Effector memory CD8-positive, alpha-beta T cell (primary cell): ENCODE measurements at regions not wholly inside any gene's neighbourhood (a gene's known extent, or its start where the extent isn't known, plus 50 kb on each side); places are given as distances from the start of the nearest gene placed in this dataset.

ENCODE experiments used
- ATAC-seq: fragments of 150-1000 bp; cut with Tn5 transposase; replicated peaks from 2 replicates; pipeline ENCODE4 v1.10.0; 2021; ENCODE audit warnings: mild to moderate bottlenecking, moderate library complexity
- DNase-seq, 3 experiments: peaks; one replicate each; pipeline ENCODE4 v3.0.0; 2021
- H3K27ac Mint-ChIP-seq, 2 donors: one replicate each; pipeline ENCODE4 v1.8.0; 2022; ENCODE audit warnings: mild to moderate bottlenecking in 2 of 2, mixed read lengths in 2 of 2, moderate library complexity in 2 of 2
- H3K27me3 Mint-ChIP-seq, 2 donors: one replicate each; pipeline ENCODE4 v1.8.0; 2022; ENCODE audit warnings: mixed read lengths in 2 of 2
- H3K36me3 Mint-ChIP-seq: one replicate; pipeline ENCODE4 v1.8.0; 2022; ENCODE audit warnings: mild to moderate bottlenecking, moderate library complexity, mixed read lengths; ENCODE audit not compliant: insufficient read depth
- H3K4me1 Mint-ChIP-seq, 2 donors: one replicate each; pipeline ENCODE4 v1.8.0; 2022; ENCODE audit warnings: low read depth in 2 of 2, mixed read lengths in 2 of 2
- H3K4me3 Mint-ChIP-seq, 2 donors: one replicate each; pipeline ENCODE4 v1.8.0; 2022; ENCODE audit warnings: mild to moderate bottlenecking in 2 of 2, mixed read lengths in 2 of 2, moderate library complexity in 2 of 2
- H3K9me3 Mint-ChIP-seq, 2 donors: one replicate each; pipeline ENCODE4 v1.8.0; 2022; ENCODE audit warnings: mixed read lengths in 2 of 2

DNA sequence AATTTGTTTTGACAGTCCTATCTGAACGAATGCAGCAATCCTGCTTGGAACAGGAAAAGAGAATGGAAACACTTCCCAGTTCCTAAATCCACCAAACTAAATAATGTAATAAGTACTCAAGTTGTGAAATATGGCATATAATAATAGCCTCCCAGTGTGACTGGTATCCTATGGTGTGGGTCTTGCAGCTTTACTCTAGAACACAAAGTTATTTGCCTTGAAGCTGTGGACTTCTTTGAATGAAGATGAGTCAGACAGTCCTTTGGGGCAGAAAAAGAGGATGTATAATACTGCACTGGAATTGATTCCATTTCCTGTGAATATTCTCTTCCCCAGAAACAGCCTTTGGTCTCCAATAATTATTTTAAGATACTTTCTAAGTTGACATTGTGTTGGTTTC lies 887.0 kb downstream of the KCNA4 start:
- Mint-ChIP-seq H3K27me3 (no peaks in the 10 kb centered on the region), H3K36me3 (no peaks in the 10 kb centered on the region), H3K4me1 (no peaks in the 10 kb centered on the region), H3K27ac (no peak overlapping the region), H3K4me3 (no peak overlapping the region), H3K9me3 (peaks cover 6 to 16% of the 10 kb centered on the region in 2 donors)
- ATAC-seq (no peak), DNase-seq (no peak)

DNA sequence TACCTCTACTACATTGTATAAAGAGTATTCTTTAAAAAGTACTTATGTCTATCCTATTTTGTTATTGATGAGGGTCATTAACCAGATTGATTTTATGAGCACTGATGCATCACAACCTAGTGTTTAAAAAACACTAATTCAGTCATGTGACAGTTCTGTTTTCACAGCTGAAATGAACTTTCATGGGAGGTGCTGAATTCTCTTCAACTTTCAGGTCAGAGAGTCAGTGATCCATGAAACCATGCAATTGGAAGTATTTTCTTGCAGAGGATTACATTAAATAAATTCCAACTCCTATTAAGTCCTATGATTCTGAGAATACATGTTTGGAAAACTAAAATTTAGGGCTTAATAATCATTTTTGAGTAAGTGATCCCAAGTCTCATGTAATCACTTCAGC lies 889.4 kb downstream of the KCNA4 start:
- Mint-ChIP-seq H3K4me3 (no peak overlapping the region), H3K9me3 (peaks cover 11 to 28% of the 10 kb centered on the region in 2 donors), H3K27me3 (no peaks in the 10 kb centered on the region), H3K27ac (no peak overlapping the region), H3K4me1 (no peaks in the 10 kb centered on the region), H3K36me3 (no peaks in the 10 kb centered on the region)
- DNase-seq (no peak), ATAC-seq (no peak)

DNA sequence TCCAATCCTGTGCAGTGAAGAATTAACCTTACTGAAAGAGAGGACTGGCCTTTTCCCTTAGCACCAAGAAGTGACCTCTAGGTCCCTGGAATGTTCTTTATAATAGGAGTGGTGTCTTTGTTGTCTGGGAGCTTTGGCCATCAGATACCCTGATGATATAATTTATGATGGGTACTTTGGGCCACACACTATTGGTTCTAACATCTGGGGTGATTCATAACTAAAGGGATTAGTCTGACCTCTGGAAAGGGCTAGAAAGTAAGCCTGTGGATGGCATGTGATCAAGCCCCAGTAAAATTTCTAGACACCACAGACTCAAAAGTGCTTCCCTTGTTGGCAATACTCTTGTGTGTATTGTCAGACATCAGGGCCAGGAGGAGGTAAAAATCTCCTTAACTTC lies 891.2 kb downstream of the KCNA4 start:
- Mint-ChIP-seq H3K36me3 (no peaks in the 10 kb centered on the region), H3K27ac (no peak overlapping the region), H3K27me3 (no peaks in the 10 kb centered on the region), H3K9me3 (peaks cover 13 to 24% of the 10 kb centered on the region in 2 donors), H3K4me3 (no peak overlapping the region), H3K4me1 (no peaks in the 10 kb centered on the region)
- DNase-seq (no peak), ATAC-seq (no peak)

DNA sequence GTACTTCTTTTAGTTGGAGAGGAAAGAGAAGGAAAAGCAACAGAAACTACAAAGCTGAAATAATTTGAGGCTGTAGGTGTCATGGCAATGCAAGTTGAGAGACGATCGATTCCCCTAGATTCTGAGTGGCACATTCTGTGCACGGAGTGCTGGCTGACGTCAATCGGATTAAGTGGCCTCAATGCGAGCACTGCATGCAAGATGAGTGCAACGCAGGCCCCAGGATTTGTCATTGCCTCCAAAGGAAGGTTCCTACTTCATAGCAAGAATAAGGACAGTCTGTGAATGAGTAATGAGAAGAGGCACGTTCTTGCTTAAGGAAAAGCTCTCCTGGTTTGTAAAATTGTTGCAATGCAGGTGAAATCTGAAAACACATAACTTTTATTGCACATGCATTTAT lies 892.4 kb downstream of the KCNA4 start:
- no peaks in the 10 kb centered on the region for H3K4me1 Mint-ChIP-seq
- H3K9me3 Mint-ChIP-seq: peaks cover 11 to 18% of the 10 kb centered on the region in 2 donors
- no peaks in the 10 kb centered on the region for H3K36me3 Mint-ChIP-seq
- no peak overlapping the region for H3K4me3 Mint-ChIP-seq
- ATAC-seq (no peak), DNase-seq (no peak)
- no peak overlapping the region for H3K27ac Mint-ChIP-seq
- no peaks in the 10 kb centered on the region for H3K27me3 Mint-ChIP-seq

DNA sequence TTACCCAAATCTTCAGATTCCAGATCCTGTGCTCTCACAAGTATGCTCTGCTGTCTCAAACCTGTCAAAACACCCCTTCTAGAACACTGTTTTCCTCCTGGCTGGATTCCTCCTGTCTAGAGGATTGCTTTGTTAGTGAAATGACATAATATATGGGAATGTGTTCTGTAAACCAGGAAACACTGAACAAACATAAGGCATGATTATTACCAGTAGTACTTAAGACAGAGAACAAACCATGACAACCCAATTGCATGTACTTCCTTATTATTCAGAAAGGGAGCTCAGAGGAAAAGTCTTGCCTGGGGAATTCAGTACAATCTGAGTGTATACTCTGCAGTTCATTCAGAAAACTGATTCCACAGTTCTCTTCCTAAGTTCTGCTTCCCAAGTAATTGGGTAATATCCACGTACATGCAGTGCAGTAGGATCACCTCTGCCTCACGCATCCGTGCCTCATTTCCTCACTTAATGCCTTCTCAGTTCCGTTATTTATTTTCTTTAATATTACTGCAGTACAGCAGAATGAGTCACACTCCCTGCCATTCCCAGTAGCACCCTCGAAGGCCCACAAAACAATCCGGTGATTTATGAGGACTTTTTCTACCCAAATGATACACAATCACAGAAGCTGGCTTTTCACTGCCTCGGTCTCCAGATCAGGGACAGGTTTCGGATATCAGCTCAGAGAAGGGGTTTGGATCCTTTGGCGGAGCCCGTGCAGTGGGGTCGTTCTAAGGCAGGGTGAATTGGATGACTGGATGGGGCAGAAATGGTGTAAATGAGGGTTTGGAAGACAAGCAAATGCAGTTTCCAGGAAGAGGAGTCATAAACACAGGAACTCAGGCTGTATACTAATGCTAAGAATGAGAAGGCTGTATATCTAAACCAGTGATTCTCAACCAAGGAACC lies 896.9 kb downstream of the KCNA4 start:
- DNase-seq (no peak), ATAC-seq (no peak)
- H3K27ac Mint-ChIP-seq: no peak overlapping the region
- H3K4me1 Mint-ChIP-seq: no peaks in the 10 kb centered on the region
- no peaks in the 10 kb centered on the region for H3K36me3 Mint-ChIP-seq
- no peak overlapping the region for H3K4me3 Mint-ChIP-seq
- H3K27me3 Mint-ChIP-seq: no peaks in the 10 kb centered on the region
- H3K9me3 Mint-ChIP-seq: peaks cover 12 to 16% of the 10 kb centered on the region in 2 donors

DNA sequence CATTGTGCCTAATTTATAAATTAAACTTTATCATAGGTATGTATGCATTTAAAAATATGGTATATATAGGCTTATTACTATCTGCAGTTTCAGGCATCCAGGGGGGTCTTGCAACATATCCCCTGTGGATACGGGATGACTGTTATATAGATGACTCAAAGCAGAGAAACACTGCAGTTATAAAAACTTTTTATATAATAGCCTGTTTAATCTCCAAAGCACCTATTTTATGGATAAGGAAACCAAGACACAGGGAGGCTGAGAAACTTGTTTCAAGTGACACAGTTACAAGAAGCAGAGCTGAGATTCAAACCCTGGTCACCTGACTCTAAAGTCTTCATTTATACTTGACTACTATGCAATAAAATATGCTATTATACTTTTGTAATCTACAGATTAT lies 897.7 kb downstream of the KCNA4 start:
- no peak for ATAC-seq
- no peaks in the 10 kb centered on the region for H3K36me3 Mint-ChIP-seq
- no peaks in the 10 kb centered on the region for H3K27me3 Mint-ChIP-seq
- no peak for DNase-seq
- H3K4me3 Mint-ChIP-seq: no peak overlapping the region
- no peaks in the 10 kb centered on the region for H3K4me1 Mint-ChIP-seq
- no peak overlapping the region for H3K27ac Mint-ChIP-seq
- H3K9me3 Mint-ChIP-seq: peaks cover 9 to 14% of the 10 kb centered on the region in 2 donors

DNA sequence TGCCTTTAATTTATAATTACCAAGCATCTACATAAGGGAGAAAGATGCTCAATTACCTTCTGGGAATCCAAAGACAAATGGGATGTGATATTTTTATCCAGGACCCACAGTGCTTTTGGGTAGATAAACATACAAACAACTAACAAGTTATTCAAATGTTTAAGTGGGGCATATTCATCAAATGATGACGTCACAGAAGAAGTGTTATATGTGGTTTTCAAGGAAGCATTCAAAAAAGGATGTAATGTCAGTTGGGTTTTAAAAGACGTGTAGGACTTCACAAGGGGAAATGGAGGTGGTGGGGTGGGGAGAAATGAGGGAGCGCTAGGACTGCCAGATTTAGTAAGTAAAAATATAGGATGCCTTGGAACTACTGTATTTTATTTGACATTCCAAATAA lies 915.9 kb downstream of the KCNA4 start:
- Mint-ChIP-seq H3K27me3 (no peaks in the 10 kb centered on the region), H3K4me3 (no peak overlapping the region), H3K9me3 (peaks cover 0 to 11% of the 10 kb centered on the region in 2 donors), H3K27ac (no peak overlapping the region), H3K36me3 (no peaks in the 10 kb centered on the region), H3K4me1 (no peaks in the 10 kb centered on the region)
- DNase-seq (no peak), ATAC-seq (no peak)

DNA sequence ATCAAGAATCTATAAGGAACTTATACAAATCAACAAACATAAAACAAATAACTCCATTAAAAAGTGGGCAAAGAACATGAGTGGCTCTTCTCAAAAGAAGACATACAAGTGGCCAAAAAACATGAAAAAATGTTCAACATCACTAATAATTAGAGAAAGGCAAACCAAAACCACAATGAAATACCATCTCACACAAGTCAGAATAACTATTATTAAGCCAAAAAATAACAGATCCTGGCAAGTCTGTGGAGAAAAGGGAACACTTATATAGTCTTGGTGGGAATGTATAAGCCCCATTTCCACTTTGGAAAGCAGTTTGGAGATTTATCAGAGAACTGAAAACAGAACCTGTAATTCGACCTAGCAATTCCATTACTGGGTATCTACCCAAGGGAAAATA lies 921.0 kb downstream of the KCNA4 start:
- Mint-ChIP-seq H3K27ac (no peak overlapping the region), H3K27me3 (no peaks in the 10 kb centered on the region), H3K4me1 (no peaks in the 10 kb centered on the region), H3K9me3 (peaks cover 0 to 5% of the 10 kb centered on the region in 2 donors), H3K4me3 (no peak overlapping the region), H3K36me3 (no peaks in the 10 kb centered on the region)
- no peak for DNase-seq
- no peak for ATAC-seq

DNA sequence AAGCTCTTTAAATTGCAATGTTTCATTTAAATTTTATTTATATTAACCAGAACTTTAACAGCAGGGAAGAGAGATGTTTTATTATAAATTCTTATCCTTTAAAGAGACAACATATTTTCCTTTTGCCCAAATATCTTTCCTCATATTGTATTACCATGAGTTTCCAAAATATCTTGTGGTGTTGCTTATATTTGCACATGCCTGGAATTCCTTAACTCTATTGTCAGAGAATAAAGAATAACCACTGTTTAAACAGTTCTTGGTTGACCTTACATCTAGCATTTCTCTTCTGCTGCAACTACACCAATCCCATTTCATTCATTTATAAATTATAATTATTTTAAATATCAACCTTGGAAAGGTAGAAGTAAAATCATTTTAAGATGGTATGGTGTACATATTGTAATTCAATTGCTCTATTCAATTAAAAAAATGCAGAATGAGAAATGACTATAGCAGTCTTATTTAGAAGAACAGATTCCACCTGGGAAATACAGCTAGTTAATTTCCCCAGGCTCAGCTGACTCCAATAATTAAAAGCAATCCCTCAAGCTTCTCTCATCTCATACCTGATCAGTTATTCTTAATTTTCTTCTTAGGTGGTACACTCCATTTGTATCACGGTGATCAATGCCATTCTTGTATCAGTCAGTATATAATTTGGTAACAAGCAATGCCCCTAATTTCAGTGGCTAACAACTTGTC lies 923.3 kb downstream of the KCNA4 start:
- H3K4me3 Mint-ChIP-seq: no peak overlapping the region
- peaks cover 0 to 9% of the 10 kb centered on the region in 2 donors for H3K9me3 Mint-ChIP-seq
- ATAC-seq: no peak
- H3K27me3 Mint-ChIP-seq: no peaks in the 10 kb centered on the region
- H3K36me3 Mint-ChIP-seq: no peaks in the 10 kb centered on the region
- no peaks in the 10 kb centered on the region for H3K4me1 Mint-ChIP-seq
- DNase-seq: no peak
- H3K27ac Mint-ChIP-seq: no peak overlapping the region

DNA sequence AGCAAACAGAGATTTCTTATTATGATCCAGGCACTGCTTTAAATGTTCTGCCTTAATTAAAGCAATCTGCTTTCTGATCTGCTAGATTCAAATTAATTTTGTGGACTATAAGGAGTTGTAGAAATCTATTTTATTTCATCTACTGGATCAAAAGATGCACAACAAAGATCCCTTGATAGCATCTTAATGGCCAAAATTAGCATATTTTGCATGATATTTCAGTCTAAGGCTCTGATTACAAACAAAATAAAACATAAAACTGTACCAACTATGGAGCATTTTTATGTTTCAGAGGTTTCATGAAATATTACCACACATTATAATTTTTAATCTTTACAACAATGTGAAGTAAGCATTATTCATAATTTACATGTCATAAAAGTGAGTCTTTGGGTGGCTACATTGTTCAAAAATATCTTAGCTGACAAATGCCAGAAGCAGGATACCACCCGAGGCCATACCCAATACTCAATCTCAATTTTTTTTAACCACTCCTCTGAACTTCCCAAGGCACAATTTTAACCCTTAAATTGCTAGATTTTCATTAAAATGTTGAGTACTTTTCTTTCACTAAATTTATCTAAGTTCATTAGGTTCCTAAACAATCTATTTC lies 929.5 kb downstream of the KCNA4 start:
- Mint-ChIP-seq H3K27me3 (no peaks in the 10 kb centered on the region), H3K4me1 (no peaks in the 10 kb centered on the region), H3K4me3 (no peak overlapping the region), H3K9me3 (peaks cover 14 to 17% of the 10 kb centered on the region in 2 donors), H3K36me3 (no peaks in the 10 kb centered on the region), H3K27ac (no peak overlapping the region)
- no peak for ATAC-seq
- DNase-seq: no peak

DNA sequence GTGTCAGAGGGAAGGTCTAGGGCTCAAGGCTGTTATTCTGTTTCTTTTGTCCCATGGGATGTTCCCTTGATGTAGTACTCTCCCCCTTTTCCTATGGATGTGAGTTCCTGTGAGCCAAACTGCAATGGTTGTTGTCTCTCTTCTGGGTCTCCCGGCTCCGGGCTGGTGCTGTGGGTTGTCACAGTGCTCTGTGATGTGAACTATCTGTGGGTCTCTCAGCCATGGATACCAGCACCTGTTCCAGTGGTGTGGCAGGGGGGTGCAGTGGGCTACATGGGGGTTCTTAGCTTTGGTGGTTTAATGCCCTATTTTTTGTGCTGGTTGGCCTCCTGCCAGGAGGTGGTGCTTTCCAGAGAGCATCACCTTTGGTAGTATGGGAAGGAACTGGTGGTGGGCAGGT lies 941.1 kb downstream of the KCNA4 start:
- ATAC-seq (no peak), DNase-seq (no peak)
- peaks cover 14 to 15% of the 10 kb centered on the region in 2 donors for H3K9me3 Mint-ChIP-seq
- no peaks in the 10 kb centered on the region for H3K4me1 Mint-ChIP-seq
- H3K27me3 Mint-ChIP-seq: no peaks in the 10 kb centered on the region
- H3K4me3 Mint-ChIP-seq: no peak overlapping the region
- no peak overlapping the region for H3K27ac Mint-ChIP-seq
- no peaks in the 10 kb centered on the region for H3K36me3 Mint-ChIP-seq

DNA sequence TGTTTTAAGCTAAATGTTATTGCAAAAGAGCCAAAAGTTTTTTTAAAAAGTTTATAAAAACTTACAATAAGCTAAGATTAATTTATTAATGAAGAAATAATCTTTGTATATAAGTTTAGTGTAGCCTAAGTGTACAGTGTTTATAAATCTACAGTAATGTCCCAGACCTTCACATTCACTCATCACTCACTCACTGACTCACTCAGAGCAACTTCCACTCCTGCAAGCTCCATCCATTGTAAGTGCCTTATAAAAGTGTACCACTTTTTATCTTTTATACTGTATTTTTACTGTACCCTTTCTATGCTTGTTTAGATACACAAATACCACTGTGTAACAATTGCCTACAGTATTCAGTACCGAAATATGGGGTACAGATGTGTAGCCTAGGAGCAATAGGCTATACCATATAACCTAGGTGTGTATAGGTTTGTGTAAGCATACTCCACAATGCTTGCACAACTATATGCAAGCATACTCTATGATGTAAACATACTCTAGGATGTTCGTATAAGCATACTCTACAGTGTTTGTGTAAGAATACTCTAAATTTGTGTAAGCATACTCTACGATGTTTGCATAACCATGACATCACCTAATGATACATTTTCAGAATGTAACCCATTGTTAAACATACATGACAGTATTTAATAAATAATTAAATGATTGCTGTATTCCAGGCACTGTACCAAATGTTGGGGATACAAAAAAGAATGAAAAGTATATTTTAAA lies 953.0 kb downstream of the KCNA4 start:
- Mint-ChIP-seq H3K27me3 (no peaks in the 10 kb centered on the region), H3K27ac (no peak overlapping the region), H3K4me3 (no peak overlapping the region), H3K36me3 (no peaks in the 10 kb centered on the region), H3K4me1 (no peaks in the 10 kb centered on the region), H3K9me3 (peaks cover 10 to 24% of the 10 kb centered on the region in 2 donors)
- no peak for DNase-seq
- ATAC-seq: no peak

DNA sequence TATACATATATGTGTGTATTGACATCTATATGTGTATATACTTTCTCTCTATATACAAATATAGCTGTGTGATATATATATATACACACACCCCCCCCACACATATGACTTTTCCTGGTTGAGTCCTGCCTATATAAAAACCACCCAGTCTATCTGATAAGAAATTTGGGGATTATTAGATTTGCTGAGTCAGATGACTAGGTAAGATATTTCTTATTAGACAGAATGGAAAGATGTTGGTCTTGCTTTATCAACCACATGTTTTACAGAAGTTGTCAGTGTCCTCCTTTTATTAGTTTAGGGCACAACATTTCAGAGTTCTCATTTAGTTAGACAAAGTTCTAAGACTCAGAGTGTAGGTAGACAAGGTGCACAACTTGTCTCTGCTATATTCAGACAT lies 953.3 kb downstream of the METTL15 start:
- H3K36me3 Mint-ChIP-seq: no peaks in the 10 kb centered on the region
- DNase-seq (no peak), ATAC-seq (no peak)
- H3K27me3 Mint-ChIP-seq: no peaks in the 10 kb centered on the region
- H3K4me3 Mint-ChIP-seq: no peak overlapping the region
- no peak overlapping the region for H3K27ac Mint-ChIP-seq
- H3K4me1 Mint-ChIP-seq: no peaks in the 10 kb centered on the region
- H3K9me3 Mint-ChIP-seq: peaks cover 4 to 26% of the 10 kb centered on the region in 2 donors
